GM18520 (cell line): ENCODE measurements at regions not wholly inside any gene's neighbourhood (a gene's known extent, or its start where the extent isn't known, plus 50 kb on each side); places are given as distances from the start of the nearest gene placed in this dataset.
"Not testable (repeated sequence)": the region's sequence is repeated elsewhere in the genome, so short reads cannot be mapped to it uniquely, and the experiment has no call there.

Source experiments
- ATAC-seq: cut with Tn5 transposase; IDR thresholded peaks from one replicate; pipeline ENCODE4 v1.9.1; 2021; ENCODE audit not compliant: unreplicated experiment

DNA sequence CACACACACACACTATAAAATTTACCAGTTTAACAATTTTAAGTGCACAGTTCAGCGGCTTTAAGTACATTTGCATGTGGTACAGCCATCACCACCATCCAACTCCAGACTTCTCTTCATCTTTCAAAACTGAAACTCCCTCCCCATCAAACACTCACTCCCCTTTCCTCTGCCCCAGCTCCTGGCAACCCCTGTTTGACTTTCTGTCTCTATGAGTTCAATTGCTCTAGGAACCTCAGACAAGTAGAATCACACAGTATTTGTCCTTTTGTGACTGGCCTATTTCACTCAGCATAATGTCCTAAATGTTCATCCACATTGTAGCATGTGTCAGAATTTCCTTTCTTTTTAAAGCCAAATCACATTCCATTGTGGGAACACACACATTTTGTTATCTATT is 302.8 kb upstream of the FOXQ1 start:
- ATAC-seq: no peak

DNA sequence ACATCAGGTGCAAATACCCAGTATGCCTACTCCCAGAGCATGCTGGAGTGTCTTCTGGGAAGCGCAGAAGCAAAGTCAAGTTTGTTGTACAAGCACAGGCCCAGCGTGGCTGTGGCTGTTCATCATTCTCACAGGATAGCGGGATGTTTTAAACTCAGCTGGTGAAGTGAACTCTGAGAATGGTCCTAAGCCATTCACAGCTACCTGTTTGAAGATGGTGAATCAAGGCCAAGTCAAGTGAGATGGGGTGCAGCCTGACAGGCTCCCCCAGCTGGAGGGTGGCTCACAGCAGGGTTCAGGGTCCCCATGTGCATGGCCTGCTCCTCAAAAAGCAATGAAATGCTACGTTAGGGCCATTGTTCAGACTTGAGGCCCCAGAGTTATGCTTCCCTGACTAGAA is 304.7 kb upstream of the FOXQ1 start:
- no peak for ATAC-seq

DNA sequence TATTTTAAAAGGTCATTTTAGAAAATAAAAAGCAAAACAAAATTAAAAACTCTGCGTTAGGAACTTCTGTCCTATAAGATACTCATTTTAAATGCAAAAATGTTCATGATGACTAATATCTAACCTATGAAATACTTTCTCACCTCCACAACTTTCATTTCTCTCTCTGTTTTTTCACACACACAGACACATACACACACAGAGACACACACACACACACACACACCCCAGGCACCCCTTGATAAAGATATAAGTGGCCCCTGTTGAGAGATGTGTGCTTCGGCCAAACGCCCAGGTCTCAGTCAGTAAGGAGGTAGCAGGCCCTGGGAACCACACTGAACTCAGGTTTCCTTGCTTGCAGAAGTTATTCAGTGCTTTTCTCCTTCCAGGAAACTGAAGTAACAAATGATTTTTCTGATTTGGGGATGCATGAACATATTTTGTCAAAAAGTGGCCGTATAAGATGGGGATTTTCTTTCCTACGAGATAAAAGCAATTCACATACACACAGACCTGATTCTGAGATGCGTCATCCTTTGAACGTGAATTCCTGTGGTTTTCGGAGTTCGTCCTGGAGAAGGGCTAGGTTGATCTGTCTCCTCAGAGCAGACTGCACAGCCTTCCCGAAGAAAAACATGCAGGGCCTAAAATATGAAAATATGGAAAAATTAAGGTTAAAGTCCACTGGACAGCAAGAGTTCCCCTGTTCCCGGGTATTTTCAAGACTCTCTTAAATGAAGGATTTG is 306.8 kb upstream of the FOXQ1 start:
- no peak for ATAC-seq

DNA sequence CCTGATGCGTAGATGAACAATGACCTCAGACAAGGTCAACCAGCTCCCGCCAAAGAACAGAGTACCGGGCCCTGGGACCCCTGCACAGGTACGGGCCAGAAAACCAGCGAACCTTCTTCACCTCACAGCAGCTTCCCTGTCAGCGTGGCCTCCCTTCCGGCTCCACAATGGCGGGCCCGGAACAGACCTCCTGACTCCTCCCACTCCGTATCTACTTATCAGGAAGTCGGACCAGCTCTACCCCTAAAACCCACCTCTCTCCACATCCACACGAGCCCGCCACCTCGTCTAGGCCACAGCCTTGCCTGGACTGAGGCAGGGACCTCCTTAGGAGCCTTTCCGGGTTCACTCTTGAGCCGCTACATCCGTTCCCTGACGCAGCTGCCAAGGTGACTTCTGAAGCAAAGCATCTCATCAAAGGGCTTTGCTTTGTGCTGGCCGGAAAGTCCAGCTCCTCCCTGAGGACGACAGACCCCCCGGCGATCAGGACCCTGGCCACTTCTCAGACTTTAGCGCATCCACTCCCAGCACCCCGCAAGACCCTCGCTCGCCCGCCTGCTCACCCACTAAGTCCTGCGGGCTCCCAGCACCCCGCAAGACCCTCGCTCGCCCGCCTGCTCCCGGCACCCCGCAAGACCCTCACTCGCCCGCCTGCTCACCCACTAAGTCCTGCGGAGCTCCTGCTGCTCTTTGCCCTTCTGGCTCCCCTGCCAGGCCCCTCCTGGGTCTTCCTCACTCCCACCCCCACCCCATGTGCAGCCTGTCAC is 308.3 kb upstream of the FOXQ1 start:
- ATAC-seq: no peak

DNA sequence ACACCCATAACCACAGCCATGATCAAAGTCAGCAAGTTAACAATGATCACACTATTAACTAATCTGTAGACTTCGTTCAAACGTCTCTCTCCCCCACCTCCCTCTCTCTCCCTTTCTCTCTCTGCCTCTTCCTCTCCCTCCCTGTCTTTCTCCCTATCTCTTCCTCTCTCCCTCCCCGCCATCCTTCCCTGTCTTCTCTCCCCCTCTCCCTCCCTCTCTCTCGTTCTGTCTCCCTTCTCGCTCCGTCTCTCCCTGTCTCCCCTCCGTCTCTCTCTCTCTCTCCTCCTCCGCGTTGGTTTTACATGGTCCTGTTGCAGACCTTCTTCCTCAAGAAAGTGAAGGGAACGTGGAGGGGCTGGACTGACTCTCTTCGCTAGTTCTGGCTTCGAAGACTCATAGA is 308.9 kb upstream of the FOXQ1 start:
- no peak for ATAC-seq

DNA sequence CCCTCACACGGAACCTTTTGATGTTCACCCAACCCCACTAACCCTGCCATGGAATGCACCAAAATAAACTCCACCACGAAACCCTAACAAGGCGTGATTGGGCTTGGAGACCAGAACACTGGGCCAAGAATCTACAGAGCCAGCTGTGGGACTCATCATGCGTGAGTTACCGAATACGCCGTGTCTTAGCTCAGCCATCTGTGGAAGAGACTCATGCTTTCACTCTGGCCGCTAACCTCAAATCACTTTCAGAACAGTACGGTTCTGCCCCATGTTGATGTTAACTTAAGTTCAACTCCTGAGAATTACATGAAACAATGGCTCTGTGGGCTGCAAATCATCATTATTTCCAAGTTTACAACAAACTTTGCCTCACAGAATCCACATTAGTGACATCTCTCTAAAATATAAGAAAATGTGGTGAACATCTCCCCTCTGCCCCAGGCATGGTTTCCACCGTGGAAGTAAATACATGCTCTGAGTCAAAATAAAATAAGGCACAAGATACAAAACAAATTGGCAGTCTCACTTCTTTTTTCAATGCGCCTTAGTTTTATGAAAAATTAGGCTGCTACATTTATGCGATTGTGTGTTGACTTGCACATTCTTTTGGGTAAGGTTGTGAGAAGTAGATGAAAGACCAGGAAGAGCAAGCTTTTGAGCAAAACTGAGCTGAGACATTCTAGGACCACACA is 308.9 kb upstream of the EXOC2 start:
- ATAC-seq: no peak

DNA sequence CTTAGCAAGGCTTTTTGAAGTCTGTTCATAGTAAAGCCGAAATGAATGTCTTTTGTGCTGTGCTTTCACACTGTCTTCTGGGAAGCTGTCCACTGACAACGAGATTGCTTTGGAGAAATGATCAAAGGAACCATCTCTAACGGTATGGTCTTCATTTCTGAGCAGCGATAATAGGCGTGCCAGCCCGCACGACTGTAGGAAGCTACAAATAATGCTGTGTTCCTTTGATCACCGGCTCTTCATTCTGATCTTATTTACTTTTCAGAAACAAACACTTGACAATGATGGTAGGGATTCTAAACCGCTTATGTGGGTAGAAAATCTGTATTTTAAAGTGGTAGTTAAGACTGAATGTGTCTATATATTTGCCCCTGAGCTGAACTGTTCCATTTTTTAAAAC is 306.6 kb upstream of the EXOC2 start:
- no peak for ATAC-seq

DNA sequence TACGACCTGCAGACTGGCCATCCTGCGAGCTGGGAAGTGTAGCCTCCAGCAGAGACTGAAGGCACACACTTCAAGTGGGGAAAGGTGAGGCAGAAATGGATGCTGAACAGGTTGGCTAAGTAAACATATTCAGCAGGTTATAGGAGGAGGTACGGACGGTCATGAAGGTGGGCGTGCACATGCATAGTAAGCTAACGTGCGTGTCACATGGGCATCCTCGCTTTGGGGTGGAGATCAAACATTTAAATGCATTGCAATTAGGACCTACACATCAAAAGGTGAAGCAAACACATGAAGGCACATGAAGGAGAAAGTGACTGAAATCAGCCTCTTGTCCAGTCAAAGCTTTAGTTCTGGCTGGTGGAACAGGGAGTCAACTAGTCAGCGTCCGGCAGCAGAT is 305.6 kb upstream of the EXOC2 start:
- no peak for ATAC-seq

DNA sequence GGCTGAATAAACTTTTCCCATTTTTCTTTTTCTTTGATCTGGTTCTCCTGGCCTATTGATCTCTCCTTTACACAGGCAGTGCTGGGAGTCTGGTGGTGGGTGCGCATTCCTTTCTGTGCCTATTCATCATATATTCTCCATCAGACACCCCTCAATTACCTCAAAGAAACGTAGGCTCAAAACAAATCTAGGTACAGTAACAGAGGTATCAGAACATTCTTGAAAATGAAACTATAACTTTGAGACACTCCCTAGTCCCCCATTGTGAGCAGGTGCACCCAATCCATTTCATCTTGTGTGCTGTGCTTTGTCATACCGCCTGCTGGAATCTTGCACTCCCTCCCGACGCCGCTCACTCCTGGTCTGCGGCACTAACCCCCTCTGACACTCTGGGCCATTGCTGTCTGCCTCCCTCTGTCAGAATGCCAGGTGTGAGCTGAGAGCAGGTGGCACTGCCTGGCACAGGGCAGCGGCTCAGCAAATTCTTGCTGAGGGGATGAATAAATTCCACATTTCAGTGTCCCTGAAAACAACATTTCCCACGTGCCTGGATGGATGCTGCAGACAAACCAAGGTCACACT is 303.4 kb upstream of the EXOC2 start:
- no peak for ATAC-seq

DNA sequence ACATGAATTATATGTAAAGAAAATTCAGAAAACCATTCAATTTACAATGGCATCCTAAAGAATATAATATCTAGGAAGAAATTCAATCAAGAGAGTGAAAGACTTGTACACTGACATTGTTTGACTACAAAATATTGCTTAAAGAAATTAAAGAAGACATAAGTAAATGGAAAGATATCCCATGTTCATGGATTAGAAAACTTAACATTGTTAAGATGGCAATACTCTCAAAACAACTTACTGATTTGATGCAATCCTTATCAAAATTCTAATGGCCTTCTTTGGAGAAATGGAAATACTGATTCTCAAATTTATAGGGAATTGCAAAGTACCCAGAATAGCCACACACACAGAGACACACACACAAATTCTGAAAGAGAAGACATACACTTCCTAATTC is 298.3 kb upstream of the EXOC2 start:
- ATAC-seq: no peak

DNA sequence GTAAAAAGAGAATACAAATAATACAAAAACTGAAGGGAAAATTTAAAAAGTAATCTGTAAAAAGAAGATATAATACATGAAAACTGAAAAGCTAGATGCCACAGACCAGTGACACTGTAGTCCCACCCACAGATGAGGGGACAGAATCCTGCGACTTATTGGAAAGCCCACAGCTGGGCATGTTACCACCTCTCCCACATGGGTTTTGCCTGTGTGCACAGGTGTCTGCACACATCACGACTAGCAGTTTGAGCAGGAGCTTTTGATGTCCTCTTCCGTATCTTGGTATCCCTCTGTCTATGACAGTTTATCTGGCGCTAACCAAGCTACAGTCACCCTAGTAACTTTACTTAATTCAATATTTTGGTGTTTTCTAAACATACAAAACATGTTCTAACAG is 291.1 kb upstream of the EXOC2 start:
- no peak for ATAC-seq

DNA sequence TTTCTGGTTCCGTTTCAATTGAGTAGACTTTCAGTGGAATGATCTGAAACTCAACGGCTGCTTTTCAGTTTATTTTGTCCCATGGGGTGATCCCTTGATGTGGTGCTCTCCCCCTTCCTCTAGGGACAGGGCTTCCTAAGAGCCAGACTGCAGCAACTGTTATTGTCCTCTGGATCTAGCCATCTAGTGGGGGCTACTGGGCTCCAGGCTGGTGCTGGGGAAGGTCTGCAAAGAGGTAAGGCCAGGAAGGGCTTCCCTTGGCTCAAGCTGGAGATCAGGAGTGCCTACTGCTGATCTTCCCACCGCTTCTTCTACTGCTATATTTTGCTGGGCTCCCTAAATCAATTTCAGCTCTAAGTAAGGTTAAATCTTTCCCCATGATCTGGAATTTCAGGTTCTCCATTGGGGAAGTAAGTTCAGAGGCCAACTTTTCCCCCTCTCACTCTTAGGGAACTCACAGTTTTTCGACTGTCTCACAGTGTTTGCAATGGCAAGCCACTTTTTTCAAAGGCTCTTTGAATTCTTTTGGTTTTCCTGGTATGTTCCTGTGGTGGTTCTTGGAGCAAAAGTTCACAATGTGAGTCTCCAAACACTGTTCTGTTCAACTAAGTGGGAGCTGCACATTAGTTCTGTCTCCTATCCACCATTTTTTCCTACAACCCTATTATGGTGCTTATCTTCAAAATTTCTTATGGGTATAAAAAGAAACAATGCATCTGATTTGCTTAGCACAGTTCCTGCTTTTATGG is 286.2 kb upstream of the EXOC2 start:
- no peak for ATAC-seq

DNA sequence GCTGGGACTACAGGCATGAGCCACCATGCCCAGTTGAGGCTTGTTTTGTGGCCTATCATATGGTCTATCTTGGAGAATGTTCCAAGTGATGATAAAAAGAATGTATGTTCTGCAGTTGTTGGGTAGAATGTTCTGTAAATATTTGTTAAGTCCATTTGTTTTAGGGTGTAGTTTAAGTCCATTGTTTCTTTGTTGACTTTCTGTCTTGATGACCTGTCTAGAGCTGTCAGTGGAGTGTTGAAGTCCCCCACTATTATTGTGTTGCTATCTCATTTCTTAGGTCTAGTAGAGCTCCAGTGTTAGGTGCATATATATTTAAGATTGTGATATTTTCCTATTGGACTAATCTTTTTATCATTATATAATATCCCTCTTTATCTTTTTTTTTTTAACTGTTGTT is 284.3 kb upstream of the EXOC2 start:
- not testable (repeated sequence) for ATAC-seq

DNA sequence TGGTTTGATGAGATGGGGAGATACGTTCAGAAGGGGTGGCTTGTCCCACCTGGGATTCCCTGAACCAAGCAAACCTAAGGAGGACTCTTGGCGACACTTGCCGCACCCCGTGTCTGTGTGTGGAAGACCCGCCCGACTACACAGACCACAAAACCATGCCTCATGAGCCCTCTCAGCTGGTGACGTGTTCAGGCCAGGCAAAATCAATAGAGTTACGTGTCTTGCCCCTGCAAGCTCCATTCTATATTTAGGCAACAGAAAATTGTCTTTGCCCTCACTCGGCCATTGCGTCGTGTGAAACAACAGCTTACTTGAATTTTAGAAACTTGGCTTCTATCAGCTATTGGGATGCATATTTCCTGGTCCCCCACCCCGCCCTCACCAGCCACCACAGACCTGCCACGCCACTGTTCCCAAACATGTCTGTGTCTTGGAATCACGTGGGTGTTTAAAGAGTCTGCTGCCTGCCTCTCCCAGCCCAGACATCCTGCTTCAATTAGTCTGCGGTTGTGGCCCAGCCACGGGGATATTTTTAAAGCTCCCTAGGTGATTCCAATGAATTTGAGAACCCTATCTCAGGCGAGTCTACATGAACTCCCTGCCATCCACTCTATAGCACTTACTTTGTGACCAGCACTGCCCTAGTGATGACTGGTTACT is 279.2 kb upstream of the EXOC2 start:
- no peak for ATAC-seq

DNA sequence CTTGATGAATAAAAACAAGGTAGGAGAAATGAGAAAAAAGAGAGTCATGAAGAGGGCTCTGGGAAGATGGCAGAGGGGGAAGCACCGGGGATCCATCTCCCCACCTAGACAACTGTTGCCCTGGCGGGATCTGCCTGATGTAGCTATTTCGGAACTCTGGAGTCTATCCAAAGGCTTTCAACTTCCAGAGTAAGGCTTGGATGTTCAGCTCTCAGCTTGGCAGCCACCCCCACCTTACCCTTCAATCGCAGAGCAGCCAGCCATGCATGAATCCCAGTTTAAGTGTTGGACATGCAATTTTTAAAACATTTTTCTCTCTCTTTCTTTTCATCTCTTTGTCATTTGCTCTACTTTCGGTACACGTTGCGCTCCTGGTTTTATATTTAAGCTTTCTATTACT is 275.9 kb upstream of the EXOC2 start:
- no peak for ATAC-seq

DNA sequence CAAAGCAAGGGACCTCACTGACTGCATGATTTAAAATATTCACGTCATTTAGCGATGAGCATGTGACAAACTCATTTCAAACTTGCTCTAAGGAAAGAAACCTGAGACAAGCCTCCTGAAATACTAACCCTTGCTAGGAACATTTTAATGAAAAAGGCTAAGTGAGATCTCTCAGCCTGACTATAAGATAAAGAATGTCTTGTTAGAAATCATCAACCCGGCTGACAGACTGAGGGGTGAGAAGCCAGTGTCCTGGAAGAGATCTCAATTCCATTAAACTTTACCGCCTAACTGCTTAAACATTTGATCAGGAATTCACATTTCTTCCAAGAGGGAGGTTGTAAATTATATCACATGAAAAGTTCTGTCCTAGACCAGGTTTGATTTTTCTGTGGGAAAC is 274.8 kb upstream of the EXOC2 start:
- no peak for ATAC-seq

DNA sequence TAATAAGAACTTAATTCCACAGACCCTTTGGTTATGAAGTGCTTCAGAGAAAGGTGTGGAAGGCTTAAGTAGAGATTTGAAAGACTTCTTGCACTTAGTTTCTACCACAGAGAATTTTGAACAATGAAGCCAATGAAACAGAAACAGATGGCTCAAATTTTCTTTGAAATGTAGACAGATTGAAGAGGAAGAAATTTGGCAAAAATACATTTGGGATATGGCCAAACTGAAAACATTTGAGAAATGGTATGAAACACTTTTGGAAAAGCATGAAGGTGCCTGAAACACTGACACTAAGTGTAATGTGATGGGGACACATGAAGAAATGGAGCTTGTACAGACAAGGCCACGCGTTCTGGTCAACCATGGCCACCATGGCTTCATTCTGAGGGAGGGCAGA is 272.4 kb upstream of the EXOC2 start:
- no peak for ATAC-seq

DNA sequence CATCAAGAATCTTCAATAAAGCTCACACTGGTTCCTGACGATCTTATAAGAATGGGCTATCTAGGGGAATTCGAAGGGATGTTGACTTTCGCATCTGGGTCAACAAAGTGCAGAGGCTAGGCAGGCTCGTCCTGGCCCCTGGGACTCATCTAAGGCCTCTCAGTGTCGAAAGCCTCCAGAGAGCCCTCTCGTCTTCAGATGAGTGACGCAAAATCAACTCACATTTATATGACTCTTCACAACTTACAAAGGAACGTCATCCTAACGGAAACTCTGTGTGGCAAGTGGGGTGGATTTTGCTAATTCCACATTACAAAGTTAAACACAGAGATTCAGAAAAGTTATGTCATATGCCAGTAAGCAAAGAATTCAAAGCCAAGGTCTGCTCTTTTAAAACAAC is 270.5 kb upstream of the EXOC2 start:
- no peak for ATAC-seq

DNA sequence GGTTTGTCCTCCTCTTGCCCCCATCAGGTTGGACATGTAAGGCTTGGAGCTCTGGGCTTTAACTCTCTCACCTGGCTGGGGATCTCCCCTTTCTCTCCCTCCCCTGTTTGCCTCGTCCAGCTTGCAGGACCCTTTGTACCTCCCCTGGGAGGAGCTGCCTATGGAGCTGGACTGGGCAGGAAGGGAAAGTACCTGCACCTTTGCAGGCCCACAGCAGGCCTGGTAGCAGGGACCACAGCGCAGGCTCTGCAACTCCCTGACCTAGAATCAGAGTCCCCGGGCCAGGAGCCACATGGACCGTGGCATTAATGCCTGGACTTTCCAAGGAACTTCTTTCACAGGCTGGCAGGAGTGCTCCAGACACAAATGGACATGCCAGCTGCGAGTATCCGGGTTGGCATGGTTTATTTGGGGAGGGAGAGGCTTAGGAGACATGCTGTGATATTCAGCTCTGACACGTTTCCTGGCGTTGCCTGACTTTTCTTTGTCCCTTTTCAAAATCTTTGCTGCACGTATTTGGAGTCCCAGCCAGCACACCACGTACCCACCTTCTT is 268.5 kb upstream of the EXOC2 start:
- ATAC-seq: no peak

DNA sequence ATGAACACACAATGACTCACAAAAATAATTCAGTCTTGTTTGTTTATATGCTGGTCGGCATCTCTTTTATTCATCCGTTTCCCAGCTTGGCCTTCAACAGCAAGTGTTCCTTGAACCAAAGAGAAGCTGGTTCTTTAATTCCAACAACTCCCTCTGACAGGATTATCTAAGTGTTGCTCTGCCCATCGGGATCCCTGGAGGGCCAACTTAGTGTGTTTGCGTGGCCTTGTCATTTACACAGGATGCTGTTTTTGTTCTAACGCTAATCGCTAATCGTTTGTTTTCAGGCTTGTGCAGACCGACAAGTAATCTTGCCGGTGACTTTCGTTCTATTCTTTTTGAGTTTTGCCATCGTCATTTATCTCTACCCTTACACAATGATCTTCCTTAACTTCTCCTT is 267.4 kb upstream of the EXOC2 start:
- no peak for ATAC-seq
